HepG2 (cell line): ENCODE measurements at regions not wholly inside any gene's neighbourhood (a gene's known extent, or its start where the extent isn't known, plus 50 kb on each side); places are given as distances from the start of the nearest gene placed in this dataset.

Experiments
- ATAC-seq: fragments of 200-7000 bp; cut with Tn5 transposase; 3 replicates; pipeline ENCODE4 v1.9.1; 2020; ENCODE audit warnings: mild to moderate bottlenecking, moderate library complexity
- BruUV-seq: library from RNA; stranded (reverse); fragments of 400-500 nt; replicated peaks from 2 replicates; lab custom pipeline; 2021; lab: Mats Ljungman, UMichigan
- CTCF ChIA-PET: fragments of 300-600 bp; formaldehyde crosslinking; extraction: SDS; loops from one replicate; lab custom pipeline; 2021; ENCODE audit warnings: low total read pairs, inconsistent platforms, low intra/inter-chr PET ratio; lab: Yijun Ruan, JAX
- POLR2A ChIA-PET: fragments of 350-600 bp; sonication (Branson Sonifier 250); formaldehyde crosslinking; loops from one replicate; lab custom pipeline; 2020; ENCODE audit warnings: antibody characterized with exemption, inconsistent platforms; lab: Yijun Ruan, JAX
- DNase-seq: peaks from one replicate; pipeline ENCODE4 v3.0.0-alpha.2; 2015; ENCODE audit warnings: low spot score
- FAIRE-seq: peaks from 3 replicates; lab custom pipeline; 2011; peaks lifted over from hg19 to GRCh38; lab: Jason Lieb, UNC
- H2AFZ ChIP-seq: one replicate; pipeline ENCODE4 v1.6.1; 2011; ENCODE audit warnings: low read length, inconsistent platforms
- H3K27ac ChIP-seq: fragments of 300-600 bp; 3 replicates; pipeline ENCODE4 v1.8.0; 2011; ENCODE audit warnings: mixed run types, mild to moderate bottlenecking, mixed read lengths, low read length, inconsistent platforms; ENCODE audit not compliant: insufficient read depth; ENCODE audit errors: extremely low read length
- H3K27me3 ChIP-seq, 2 experiments: fragments of 200-600 bp in 1 of 2; 2 replicates in 1 of 2; 3 replicates in 1 of 2; pipeline versions ENCODE4 v1.6.0 to v1.8.0; 2011; ENCODE audit warnings: low read length in 2 of 2, mild to moderate bottlenecking in 2 of 2, moderate library complexity in 2 of 2, inconsistent platforms in 1 of 2; ENCODE audit not compliant: insufficient read depth in 2 of 2, control insufficient read depth in 1 of 2
- H3K36me3 ChIP-seq, 2 experiments: fragments of 200-600 bp in 1 of 2; replicated peaks in 1 of 2; 2 replicates in 1 of 2; 3 replicates in 1 of 2; pipeline versions ENCODE4 v1.5.1 to v1.8.0; 2011; ENCODE audit warnings: low read length in 2 of 2, inconsistent platforms in 1 of 2; ENCODE audit not compliant: insufficient read depth in 2 of 2, control insufficient read depth in 1 of 2
- H3K4me1 ChIP-seq: 2 replicates; pipeline ENCODE4 v1.5.1; 2012; ENCODE audit warnings: low read length, inconsistent platforms; ENCODE audit not compliant: insufficient read depth
- H3K4me2 ChIP-seq: 2 replicates; pipeline ENCODE4 v1.6.0; 2011; ENCODE audit warnings: low read depth, low read length, inconsistent platforms
- H3K4me3 ChIP-seq, 3 experiments: fragments of 200-600 bp in 1 of 3; sonication (generic), shearing (Covaris generic) in 1 of 3; replicated peaks in 1 of 3; 2 replicates each; pipeline ENCODE4 v1.5.1; 2011 to 2016; ENCODE audit warnings: low read length in 3 of 3, inconsistent platforms in 2 of 3, low read depth in 2 of 3, mild to moderate bottlenecking in 2 of 3, control low read depth in 1 of 3, mixed read lengths in 1 of 3; ENCODE audit not compliant: insufficient read depth in 1 of 3
- H3K79me2 ChIP-seq: one replicate; pipeline ENCODE4 v1.6.1; 2011; ENCODE audit warnings: low read length, inconsistent platforms; ENCODE audit not compliant: insufficient read depth
- H3K9ac ChIP-seq: 2 replicates; pipeline ENCODE4 v1.6.0; 2011; ENCODE audit warnings: mild to moderate bottlenecking, low read depth, low read length, inconsistent platforms; ENCODE audit not compliant: insufficient read depth
- H3K9me3 ChIP-seq: 2 replicates; pipeline ENCODE4 v1.5.1; 2012; ENCODE audit warnings: mild to moderate bottlenecking, low read length
- H4K20me1 ChIP-seq: 2 replicates; pipeline ENCODE4 v1.6.0; 2011; ENCODE audit warnings: inconsistent platforms, mild to moderate bottlenecking, low read length, moderate library complexity; ENCODE audit not compliant: insufficient read depth
- CC2D1A ChIP-seq: sonication (generic); formaldehyde crosslinking; IDR thresholded peaks from 2 replicates; pipeline ENCODE4 v1.8.1; 2023; ENCODE audit warnings: mild to moderate bottlenecking, missing genetic modification reagents
- DNMT3B ChIP-seq: conservative IDR thresholded peaks from 2 replicates; pipeline ENCODE4 v1.6.1; 2016; ENCODE audit warnings: missing biosample characterization, control low read depth
- GZF1 ChIP-seq: sonication (generic); formaldehyde crosslinking; IDR thresholded peaks from 2 replicates; pipeline ENCODE4 v1.5.1; 2020; ENCODE audit warnings: mild to moderate bottlenecking, missing genetic modification reagents
- ISX ChIP-seq: sonication (generic); formaldehyde crosslinking; conservative IDR thresholded peaks from 2 replicates; pipeline ENCODE4 v1.5.0; 2020; ENCODE audit warnings: missing genetic modification reagents
- KAT7 ChIP-seq: IDR thresholded peaks from 2 replicates; pipeline ENCODE4 v1.6.1; 2018; ENCODE audit warnings: borderline replicate concordance, missing compliant biosample characterization
- NFATC3 ChIP-seq: sonication (generic); formaldehyde crosslinking; IDR thresholded peaks from 2 replicates; pipeline ENCODE4 v1.5.1; 2020; ENCODE audit warnings: mild to moderate bottlenecking, missing genetic modification reagents
- POGZ ChIP-seq: sonication (generic); formaldehyde crosslinking; IDR thresholded peaks from 2 replicates; pipeline ENCODE4 v1.4.0; 2020; ENCODE audit warnings: mild to moderate bottlenecking, missing genetic modification reagents
- RCOR2 ChIP-seq: IDR thresholded peaks from 2 replicates; pipeline ENCODE4 v1.6.1; 2016; ENCODE audit warnings: missing biosample characterization, missing genetic modification reagents
- SCMH1 ChIP-seq: sonication (generic); formaldehyde crosslinking; IDR thresholded peaks from 2 replicates; pipeline ENCODE4 v1.9.0; 2021; ENCODE audit warnings: missing genetic modification reagents, mild to moderate bottlenecking, borderline replicate concordance
- YY1 ChIP-seq: IDR thresholded peaks from 2 replicates; pipeline ENCODE4 v1.6.1; 2011; ENCODE audit warnings: low read length, low read depth, moderate library complexity, mild to moderate bottlenecking; ENCODE audit not compliant: insufficient read depth, insufficient replicate concordance
- ZFAT ChIP-seq: sonication (generic); formaldehyde crosslinking; conservative IDR thresholded peaks from 2 replicates; pipeline ENCODE4 v1.8.1; 2023; ENCODE audit warnings: missing genetic modification reagents, inconsistent platforms
- ZNF333 ChIP-seq: sonication (generic); formaldehyde crosslinking; IDR thresholded peaks from 2 replicates; pipeline ENCODE4 v1.4.0; 2020; ENCODE audit warnings: mild to moderate bottlenecking, missing genetic modification reagents, borderline replicate concordance
- ZNF501 ChIP-seq: sonication (generic); formaldehyde crosslinking; IDR thresholded peaks from 2 replicates; pipeline ENCODE4 v1.5.1; 2020; ENCODE audit warnings: mild to moderate bottlenecking, moderate library complexity, missing genetic modification reagents
- ZNF639 ChIP-seq: conservative IDR thresholded peaks from 2 replicates; pipeline ENCODE4 v1.6.1; 2018; ENCODE audit warnings: missing genetic modification reagents
- ZSCAN29 ChIP-seq: sonication (generic); formaldehyde crosslinking; conservative IDR thresholded peaks from 2 replicates; pipeline ENCODE4 v1.4.0; 2020; ENCODE audit warnings: mild to moderate bottlenecking, missing genetic modification reagents
- WGBS: methylation state at CpG from one replicate; pipeline ENCODE4 v1.1.6; 2017; ENCODE audit warnings: low lambda C conversion rate; 5-methylcytosine and 5-hydroxymethylcytosine counted together
- in situ Hi-C: cut with HindIII; loops from 2 replicates; pipeline ENCODE4 v1.10.0; 2017; ENCODE audit warnings: low pct_unique_long_range_greater_than_20kb; ENCODE audit not compliant: extremely low pct_ligation_motif_present
- intact Hi-C: fragments of 100-400 bp; cut with micrococcal nuclease; formaldehyde crosslinking; loops from one replicate; pipeline ENCODE4 v1.10.0; 2022; ENCODE audit not compliant: unreplicated experiment

DNA sequence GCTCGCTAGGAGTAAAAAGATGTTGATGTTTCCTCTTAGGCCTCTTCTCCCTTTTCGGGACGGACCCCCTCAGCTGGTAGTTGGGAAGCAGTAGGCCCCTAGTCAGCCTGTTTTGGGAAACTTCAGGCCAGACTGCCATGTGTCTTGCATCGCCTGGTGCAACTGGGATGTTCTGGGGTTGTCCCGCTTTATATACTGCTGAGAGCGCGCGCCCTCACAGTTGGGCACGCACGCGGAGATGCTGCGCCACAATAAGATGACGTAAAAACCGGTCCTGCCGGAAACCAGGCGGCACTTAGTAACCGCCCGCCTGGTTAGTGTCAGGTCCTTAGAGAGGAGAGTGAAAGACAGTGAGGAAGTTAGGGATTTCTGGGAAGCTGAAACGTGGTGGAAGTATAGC, 231.3 kb upstream of the CT83 start:
- DNase-seq: no peak
- Histone ChIP-seq H3K9me3 (no peaks in the 10 kb centered on the region), H3K36me3 (no peaks in the 10 kb centered on the region), H3K4me2 (no peak overlapping the region), H3K9ac (no peak overlapping the region), H4K20me1 (no peaks in the 10 kb centered on the region), H2AFZ (no peak overlapping the region), H3K79me2 (no peaks in the 10 kb centered on the region), H3K4me1 (no peaks in the 10 kb centered on the region), H3K4me3 (no peak overlapping the region), H3K27ac (no peak overlapping the region)
- intact Hi-C loops: no loop called here
- in situ Hi-C loops: no loop called here
- POLR2A ChIA-PET: no interaction called here
- BruUV-seq: no TSS peak
- TF ChIP-seq YY1 (no peak), ZSCAN29 (CRISPR knock-in tag) (no peak), DNMT3B (CRISPR knock-in tag) (no peak), SCMH1 (no peak), KAT7 (no peak), ISX (CRISPR knock-in tag) (no peak), POGZ (CRISPR knock-in tag) (no peak), NFATC3 (CRISPR knock-in tag) (no peak), CC2D1A (CRISPR knock-in tag) (no peak), ZNF501 (CRISPR knock-in tag) (no peak), ZNF639 (CRISPR knock-in tag) (no peak), GZF1 (CRISPR knock-in tag) (no peak), ZFAT (CRISPR knock-in tag) (no peak), ZNF333 (CRISPR knock-in tag) (no peak), RCOR2 (CRISPR knock-in tag) (no peak)
- TF ChIP-seq, all 625 proteins: peak for 0
- ATAC-seq (no peak), FAIRE-seq (no peak)
- 71% methylated on average over 17 of the region's 19 CpGs for WGBS
- no peaks in the 10 kb centered on the region for H3K27me3 ChIP-seq
- CTCF ChIA-PET: no interaction called here
